ENCODE measurements at regions not wholly inside any gene's neighbourhood (a gene's known extent, or its start where the extent isn't known, plus 50 kb on each side); places are given as distances from the start of the nearest gene placed in this dataset.
"Not testable (repeated sequence)": the region's sequence is repeated elsewhere in the genome, so short reads cannot be mapped to it uniquely, and the experiment has no call there.

DNA sequence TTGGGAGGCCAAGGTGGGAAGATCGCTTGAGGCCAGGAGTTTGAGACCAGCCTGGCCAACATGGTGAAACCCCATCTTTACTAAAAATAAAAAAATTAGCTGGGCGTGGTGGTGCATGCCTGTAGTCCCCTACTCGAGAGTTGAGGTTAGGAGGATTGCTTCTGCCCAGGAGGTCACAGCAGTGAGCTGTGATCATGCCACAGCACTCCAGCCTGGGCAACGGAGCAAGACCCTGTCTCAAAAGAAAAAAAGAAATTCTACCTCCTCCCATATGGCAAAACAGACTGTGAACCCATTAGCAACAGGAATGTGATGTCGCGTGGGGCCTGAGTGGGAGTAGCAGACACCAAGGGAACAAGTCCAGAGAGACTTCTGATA is 99.7 kb upstream of the MED13L start:
- not testable (repeated sequence) for H3K27ac ChIP-seq (ENCODE audit: low read depth, low read length)
- WGBS, 3 donors: 88 to 92% (median 90%) methylated on average over 6 of the region's 6 CpGs

DNA sequence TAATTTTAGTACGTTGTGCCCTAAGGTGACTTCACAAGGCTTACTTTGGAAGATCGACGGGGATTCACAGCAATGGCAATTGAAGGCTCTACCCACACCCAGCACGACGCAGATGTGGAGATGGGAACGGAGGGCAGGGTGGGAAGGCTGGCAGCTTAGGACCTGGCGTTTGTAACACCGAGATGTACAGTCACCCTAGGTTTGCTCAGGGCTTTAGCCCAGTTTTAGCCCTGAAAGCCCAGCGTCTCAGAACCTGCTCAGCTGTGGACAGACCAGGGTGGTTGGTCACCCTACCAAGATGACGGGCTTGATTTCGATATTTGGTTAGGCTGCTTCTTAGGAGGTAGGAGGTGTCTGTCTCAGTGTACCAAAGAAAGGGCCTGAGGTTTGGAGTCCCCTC is 100.5 kb upstream of the MED13L start:
- 71 to 94% (median 93%) methylated on average over 11 of the region's 11 CpGs for WGBS, 3 donors
- no peak overlapping the region for H3K27ac ChIP-seq (ENCODE audit: low read depth, low read length)

DNA sequence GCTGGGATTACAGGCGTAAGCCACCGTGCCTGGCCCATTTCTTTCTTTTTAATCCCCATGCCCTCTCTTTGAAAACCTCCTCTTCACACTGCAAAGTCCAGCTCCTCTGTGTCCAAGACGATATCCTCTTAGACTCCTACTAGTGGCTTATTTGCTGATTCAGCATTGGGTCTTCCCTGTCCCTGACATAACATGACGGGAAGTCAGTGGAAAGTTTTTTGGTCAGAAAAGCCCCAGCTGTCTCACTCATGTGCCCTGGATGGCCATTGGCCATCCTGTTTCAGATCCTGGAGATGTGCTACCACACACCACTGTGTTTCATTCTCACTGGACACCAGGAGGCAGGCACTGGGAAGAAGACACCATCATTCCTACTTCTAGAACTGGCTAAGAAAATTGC is 102.6 kb upstream of the MED13L start:
- H3K27ac ChIP-seq (ENCODE audit: low read depth, low read length): no peak overlapping the region
- 82 to 95% (median 89%) methylated on average over 4 of the region's 4 CpGs for WGBS, 3 donors

DNA sequence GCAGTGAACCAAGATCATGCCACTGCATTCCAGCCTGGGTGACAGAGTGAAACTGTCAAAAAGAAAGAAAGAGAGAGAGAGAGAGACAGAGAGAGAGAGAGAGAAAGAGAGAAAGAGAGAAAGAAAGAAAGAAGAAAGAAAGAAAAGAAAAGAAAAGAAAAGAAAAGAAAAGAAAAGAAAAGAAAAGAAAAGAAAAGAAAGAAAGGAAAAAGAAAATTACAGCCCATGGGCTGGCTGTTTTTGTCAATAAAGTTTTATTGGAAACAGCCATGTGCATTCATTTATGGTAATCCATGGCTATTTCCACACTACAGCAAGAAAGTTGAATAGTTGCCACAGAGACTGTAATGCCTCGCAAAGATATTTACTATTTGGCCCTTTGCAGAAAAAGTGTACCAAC is 103.2 kb upstream of the MED13L start:
- H3K27ac ChIP-seq (ENCODE audit: low read depth, low read length): not testable (repeated sequence)
- WGBS, 3 donors: 93 to 96% (median 94%) methylated on average over 1 of the region's 1 CpG

DNA sequence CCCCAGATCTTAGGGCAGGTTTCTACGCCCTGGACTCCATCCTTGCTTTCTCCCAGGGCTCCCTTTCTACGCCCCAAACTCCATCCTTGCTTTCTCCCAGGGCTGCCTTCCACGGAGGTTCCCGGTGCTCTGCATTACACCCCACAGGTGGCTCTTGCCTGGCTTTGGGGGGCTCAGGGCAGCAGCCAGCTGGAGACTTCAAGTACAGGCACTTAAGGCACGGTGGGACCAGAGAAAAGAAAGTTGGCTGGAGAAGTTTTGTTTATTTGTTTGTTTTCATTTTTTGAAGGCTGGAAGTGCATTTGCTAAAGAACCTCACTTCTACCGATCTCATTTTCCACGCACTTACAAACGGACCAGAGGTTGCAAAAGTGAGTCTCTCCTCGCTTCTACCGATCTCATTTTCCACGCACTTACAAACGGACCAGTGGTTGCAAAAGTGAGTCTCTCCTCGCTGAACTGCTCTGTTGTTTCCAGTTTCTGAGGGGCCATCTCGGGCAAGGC is 103.8 kb upstream of the MED13L start:
- WGBS, 3 donors: 59 to 78% (median 63%) methylated on average over 14 of the region's 14 CpGs

DNA sequence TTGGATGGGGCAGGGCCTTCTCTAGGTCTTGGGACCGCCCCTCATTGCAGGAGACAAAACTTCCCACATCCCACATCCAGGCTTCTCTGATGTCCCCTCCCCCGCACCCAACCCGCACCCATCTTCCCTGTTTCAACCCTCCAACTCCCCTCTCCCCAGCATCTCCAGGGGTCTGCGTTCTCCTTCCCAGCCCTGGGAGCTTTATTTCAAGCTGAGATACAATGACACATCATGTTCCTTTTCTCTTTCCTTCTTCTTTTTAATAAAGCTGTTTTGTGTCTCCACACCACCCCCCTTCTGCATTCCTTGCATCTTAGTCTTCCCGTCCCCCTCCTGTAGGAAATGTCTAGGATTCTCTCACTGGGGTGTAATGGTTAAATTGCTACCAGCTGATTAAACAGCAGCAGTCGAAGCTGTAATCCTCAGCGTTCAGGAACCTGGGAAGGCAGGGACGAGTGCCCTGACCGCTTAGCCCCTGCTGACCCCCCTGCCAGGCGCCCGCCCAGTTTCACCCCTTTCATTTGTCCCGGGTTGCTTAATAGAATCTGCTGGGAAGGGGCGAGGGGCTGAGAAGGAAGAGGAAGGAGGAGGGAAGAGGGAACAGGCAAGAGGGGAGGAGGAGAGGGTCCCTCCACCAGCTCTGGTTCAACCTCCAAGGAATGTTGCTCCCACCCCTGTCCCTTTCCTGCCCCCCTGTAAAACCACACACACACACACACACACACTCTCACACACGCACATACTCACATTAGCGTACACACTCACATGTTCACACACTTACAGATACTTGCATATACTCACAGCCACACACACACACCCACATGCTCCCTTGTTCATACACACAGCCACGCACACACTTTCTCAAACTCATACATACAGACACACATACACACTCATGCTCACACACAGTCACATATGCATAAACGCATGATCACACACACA is 104.5 kb upstream of the MED13L start:
- WGBS, 3 donors: 35 to 51% (median 43%) methylated on average over 17 of the region's 17 CpGs
- no peak overlapping the region for H3K27ac ChIP-seq (ENCODE audit: low read depth, low read length)

More for the DNA sequence above, 103.8 kb upstream of the MED13L start:
- no peak overlapping the region for H3K27ac ChIP-seq (ENCODE audit: low read depth, low read length)

DNA sequence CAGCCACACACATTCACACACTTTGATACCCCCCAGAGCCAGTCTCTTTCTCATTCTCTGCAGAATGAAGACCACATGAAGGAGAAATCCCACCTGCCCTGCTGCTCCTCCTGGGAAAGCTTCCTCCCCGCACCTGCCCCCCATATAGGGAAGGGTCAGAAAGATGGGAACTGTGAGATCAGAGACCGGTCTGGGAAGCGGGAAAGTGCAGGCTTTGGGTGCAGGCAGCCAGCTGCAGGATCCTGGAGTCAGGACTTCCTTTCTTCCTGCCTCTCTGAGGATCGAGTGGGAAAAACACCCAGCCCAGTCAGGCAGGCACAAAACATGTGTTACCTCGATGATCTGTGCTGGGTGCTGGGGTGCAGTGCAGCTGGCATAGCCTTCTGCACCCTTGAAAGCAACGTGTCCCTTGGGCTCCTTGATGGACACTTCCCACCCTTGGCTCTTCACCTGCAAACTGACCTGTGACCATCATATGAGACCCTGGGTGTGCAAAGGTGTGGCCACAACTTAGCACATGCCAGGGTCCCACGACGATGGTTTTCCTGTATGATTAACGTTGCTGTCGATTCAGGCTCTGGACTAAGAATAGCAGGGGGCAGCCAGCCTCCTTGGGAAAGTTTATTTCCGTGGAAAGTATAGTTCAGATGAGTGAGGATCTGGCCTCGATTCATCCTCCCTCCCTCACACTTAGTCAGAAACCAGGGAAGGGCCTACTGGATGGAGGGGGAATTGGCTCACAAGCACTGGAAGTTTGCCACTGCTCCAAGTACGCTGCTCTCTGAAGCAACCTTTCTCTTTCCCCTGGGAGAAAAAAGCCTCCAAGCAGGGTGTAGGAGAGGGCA is 105.4 kb upstream of the MED13L start:
- no peak overlapping the region for H3K27ac ChIP-seq (ENCODE audit: low read depth, low read length)
- WGBS, 3 donors: 29 to 47% (median 32%) methylated on average over 13 of the region's 13 CpGs

DNA sequence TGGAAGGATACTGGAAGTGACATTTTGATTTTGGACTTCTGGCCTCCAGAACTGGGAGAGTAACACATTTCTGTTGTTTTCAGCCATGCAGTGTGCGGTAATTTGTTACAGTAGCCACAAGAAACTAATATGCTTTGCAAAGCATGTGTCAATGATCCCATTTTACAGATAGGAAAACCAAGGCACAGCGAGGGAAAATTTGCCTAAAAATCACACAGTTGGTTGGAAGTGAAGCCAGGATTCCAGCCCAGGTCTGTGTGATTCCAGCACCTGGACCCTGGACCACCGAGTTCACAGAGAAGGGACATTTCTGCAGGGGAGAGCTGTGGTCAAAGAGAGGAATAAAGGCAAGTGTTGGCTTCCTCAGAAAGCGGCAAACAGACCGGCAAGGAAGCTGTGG is 106.7 kb upstream of the MED13L start:
- 88 to 94% (median 89%) methylated on average over 5 of the region's 5 CpGs for WGBS, 3 donors

DNA sequence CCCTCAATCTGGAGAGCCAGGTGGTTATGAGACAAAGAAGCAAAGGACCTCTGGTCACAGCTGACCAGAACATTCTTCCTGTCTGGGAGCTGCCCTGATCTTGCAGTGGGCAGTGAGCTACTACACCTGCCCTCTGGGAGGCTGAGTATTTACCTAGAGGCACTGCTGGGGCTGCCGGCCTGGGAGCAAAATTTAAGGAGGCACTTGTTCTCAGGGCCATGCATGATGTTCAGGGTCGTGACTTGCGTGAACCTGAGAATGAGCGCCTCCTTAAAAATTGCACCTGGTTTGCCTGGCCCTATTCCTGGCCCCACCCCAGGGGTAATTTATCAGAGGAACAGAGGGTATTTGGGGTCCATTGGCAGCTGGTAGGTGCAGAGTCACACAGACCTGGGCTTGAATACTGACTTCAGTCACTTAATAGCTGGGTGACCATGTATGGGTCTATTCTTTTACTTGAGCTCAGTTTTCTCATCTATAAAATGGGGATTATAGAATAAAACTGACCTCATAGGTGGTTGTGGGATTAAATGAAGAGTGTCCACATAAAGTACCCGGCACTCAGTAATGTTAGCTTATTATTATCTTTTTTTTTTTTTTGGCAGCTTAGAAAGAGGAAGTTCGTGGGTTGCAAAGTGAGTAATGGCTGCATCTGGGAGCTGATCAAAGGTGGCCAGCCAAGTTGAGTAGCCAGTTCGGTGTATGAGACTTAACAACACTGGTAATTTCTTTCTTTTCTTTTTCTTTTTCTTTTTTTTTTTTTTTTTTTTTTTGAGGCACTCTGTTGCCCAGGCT is 107.4 kb upstream of the MED13L start:
- 51 to 57% (median 51%) methylated on average over 7 of the region's 7 CpGs for WGBS, 3 donors
- H3K27ac ChIP-seq (ENCODE audit: low read depth, low read length): no peak overlapping the region

More for the DNA sequence above, 106.7 kb upstream of the MED13L start:
- no peak overlapping the region for H3K27ac ChIP-seq (ENCODE audit: low read depth, low read length)

DNA sequence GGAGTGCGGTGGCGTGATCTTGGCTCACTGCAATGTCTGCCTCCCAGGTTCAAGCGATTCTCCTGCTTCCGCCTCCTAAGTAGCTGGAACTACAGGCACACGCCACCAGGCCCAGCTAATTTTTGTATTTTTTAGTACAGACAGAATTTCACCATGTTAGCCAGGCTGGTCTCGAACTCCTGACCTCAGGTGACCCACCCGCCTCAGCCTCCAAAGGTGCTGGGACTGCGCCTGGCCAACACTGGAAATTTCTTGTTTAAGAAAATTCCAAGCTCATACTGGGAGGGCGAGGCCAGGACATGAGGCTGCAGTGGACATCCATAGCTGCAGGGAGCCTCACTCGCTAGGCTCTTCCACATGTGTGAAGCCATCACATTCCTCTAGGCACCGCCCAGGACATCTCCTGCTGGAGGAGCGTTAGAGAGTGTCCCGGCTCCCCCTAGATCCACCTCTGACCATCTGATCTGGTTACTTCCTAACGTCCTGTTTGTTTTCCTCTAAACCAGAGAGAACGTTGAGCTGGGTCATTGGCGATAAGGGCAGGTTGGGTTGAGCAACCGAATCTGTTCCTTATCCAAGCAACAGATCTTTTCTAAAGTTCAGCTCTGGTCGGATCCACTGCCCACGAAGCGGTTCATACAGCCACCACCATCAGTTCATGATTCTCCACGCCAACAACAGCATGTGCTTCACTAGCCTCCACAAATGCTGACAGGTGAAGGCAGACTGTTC is 108.2 kb upstream of the MED13L start:
- 66 to 80% (median 71%) methylated on average over 21 of the region's 21 CpGs for WGBS, 3 donors
- H3K27ac ChIP-seq (ENCODE audit: low read depth, low read length): no peak overlapping the region

DNA sequence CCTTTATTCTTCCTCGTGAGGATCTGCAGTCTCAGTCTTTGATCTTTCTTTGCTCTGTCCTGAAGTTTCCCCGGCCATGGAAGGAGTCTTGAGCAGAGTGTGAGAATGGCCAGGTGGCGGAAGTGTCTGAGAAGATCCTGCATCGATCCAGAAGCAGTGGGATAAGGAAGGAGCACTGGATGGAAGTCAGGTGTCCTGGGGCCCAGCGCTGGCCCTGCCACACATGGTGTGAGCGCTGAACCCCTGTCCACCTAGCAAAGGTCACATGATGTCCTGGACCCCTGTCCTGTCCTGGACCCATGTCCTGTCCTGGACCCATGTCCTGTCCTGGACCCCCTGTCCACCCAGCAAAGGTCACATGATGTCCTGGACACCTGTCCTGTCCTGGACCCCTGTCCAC is 111.8 kb upstream of the MED13L start:
- no peak overlapping the region for H3K27ac ChIP-seq (ENCODE audit: low read depth, low read length)
- 72 to 93% (median 92%) methylated on average over 6 of the region's 6 CpGs for WGBS, 3 donors

DNA sequence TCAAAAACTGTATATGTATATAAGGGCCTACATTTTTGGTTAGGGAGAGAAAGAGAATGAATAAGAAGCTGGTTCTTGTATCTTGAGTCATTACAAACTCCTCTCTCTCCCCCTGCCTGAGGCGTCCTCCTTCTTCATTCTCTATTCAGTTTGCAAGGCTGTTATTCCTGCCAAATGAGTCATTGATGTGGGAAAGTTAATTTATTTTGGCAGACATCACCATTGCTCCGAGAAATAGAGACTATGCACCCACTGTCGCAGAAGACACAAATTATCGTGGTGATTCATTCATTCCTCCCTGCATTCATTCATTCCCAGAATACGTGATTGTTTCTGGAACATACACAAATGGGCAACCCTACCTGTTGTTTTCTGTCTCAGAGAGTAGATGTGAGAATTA is 112.5 kb upstream of the MED13L start:
- H3K27ac ChIP-seq (ENCODE audit: low read depth, low read length): no peak overlapping the region
- WGBS, 3 donors: 35 to 50% (median 45%) methylated on average over 5 of the region's 5 CpGs

DNA sequence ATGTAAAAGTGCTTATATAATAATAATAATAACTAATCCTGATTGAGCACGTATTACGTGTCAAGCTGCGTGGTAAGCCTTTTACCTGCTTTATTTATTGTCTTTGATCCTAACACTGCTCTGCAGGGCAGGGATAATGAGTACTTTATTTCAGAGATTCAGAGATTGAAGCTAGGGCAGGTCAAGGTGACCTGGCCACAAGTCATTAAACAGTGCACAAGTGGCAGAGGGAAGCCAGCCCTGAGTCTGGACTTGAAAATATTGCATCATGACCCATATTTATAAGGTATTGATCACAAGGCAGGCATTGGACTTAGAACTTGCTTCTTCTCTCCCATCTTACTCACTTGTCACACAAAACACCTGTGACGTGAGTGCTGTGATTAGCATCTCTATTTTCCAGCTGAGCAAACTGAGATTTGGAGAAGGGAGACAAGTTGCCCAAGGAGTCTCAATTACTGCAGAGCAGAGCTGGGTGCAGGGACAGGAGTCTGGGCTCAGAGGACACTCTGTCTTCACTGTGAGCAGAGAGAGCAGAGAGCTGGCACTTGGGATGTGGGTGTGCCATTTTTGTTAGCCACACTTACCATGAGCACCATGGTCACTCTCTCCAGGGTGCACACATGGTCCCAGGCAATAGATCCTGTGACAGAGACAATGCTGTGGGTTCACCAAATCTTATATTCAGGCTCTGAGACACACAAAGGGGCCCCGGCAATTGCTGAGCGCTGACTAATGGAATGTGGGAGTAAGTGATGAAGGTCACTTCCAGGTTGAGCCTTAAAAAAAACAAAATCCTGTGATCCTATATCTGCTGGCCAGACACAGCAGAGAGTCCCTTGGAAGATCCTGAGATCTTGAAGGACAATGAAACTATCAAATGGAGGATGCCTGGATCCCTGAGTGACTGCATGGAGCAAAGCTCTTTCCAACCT is 113.2 kb upstream of the MED13L start:
- 79 to 93% (median 91%) methylated on average over 6 of the region's 6 CpGs for WGBS, 3 donors
- H3K27ac ChIP-seq (ENCODE audit: low read depth, low read length): no peak overlapping the region

DNA sequence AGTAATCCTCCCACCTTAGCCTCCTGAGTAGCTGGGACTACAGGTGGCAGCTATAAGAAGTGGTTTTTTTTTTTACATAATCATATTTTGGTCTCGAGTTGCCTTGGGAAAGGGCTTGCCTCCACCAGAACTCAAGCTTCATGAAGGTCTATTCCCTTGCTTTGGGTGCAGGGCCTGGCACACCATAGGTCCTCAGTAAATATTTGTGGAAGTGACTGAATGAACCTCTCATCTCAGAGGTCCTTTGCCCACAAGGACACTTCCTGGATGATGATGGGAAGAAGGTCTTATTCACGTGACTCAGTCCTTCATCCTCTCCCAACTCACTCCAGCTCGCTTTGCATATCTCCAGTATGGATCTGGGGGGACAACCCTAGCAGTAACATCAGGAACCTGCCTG is 114.0 kb upstream of the MED13L start:
- WGBS, 3 donors: 87 to 92% (median 89%) methylated on average over 3 of the region's 3 CpGs
- no peak overlapping the region for H3K27ac ChIP-seq (ENCODE audit: low read depth, low read length)

DNA sequence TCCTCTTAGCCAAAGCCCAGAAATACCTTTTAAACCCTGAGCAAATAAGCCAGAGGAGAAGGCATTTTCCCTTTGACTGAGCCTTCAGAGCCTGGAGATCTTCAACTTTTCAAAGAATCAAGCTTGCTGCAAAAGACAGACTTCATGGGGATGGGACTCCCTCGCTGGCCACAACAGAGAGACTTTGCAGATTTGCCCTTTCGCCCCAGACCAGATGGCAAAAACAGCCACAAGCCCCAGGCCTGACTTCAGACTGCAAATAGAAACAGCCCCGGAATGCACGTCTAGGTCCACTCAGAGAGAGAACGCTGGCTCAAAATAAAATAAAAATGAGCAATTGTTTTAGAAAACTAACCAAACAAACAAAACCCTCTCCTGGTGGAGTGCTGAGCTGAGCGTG is 114.6 kb upstream of the MED13L start:
- no peak overlapping the region for H3K27ac ChIP-seq (ENCODE audit: low read depth, low read length)
- WGBS, 3 donors: 88 to 91% (median 91%) methylated on average over 6 of the region's 6 CpGs

DNA sequence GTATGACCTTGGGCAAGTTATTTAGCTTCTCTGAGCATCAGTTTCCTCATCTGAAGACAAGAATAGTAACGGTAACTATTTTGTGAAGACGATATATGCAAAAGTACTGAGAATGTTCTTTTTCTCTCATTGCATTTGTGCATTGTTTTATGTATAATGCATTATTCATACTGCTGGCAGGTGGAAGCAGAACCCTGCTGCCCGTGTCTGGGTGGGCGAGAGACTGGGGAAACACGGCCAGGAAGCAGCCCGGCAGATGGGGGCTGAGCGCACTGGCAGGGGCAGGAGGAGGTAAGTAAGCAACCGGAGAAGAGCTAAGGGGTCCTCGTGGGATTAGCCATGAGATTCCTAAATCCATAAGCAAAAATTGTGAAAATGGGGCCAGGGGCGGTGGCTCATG is 115.8 kb upstream of the MED13L start:
- 51 to 86% (median 52%) methylated on average over 10 of the region's 10 CpGs for WGBS, 3 donors
- H3K27ac ChIP-seq (ENCODE audit: low read depth, low read length): no peak overlapping the region
